Epithelial cell of proximal tubule (primary cell): ENCODE measurements at regions not wholly inside any gene's neighbourhood (a gene's known extent, or its start where the extent isn't known, plus 50 kb on each side); places are given as distances from the start of the nearest gene placed in this dataset.

Experiments used
- DNase-seq: peaks from one replicate; pipeline ENCODE4 v3.0.0-alpha.2; 2011; ENCODE audit warnings: low read depth
- H3K4me3 ChIP-seq: 2 replicates; pipeline ENCODE4 v1.5.1; 2011; ENCODE audit warnings: low read depth, mild to moderate bottlenecking, low read length
- TF ChIP-seq, protein P1 (sequence below): conservative IDR thresholded peaks from 2 replicates; pipeline ENCODE4 v1.5.1; 2012; ENCODE audit warnings: low read depth, mild to moderate bottlenecking, low read length

DNA sequence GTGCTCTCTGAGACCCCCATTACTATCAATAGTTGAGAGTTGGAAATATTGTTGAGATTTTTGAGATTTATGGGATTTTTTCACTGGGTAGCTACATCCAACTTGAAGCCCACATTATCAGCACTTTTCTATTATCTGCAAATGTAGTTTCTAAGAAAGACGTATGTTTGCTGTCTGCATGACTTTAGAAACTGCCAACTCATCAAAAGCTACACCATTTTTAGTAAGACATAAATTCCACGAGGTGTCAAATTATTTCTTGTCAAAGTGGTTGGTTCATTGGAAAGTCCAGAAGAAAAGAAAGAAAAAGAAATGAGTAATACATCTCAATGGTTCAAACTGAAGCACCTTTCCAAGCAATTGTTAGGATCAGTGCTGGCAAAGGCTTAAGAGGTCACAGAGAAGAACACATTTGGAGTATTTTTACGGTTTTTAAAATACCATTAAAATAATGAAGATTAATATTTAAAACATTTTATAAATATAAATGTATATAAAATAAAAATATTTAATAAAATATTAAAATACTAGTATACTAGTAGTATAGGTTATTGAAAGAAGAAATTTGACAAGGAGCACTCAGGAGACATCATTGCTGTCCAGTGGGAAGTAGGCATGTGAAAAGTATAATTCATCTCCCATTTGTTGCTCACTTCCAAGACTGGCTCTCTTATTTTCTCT is 463.5 kb downstream of the TAFA4 start:
- TF ChIP-seq, protein P1, sequence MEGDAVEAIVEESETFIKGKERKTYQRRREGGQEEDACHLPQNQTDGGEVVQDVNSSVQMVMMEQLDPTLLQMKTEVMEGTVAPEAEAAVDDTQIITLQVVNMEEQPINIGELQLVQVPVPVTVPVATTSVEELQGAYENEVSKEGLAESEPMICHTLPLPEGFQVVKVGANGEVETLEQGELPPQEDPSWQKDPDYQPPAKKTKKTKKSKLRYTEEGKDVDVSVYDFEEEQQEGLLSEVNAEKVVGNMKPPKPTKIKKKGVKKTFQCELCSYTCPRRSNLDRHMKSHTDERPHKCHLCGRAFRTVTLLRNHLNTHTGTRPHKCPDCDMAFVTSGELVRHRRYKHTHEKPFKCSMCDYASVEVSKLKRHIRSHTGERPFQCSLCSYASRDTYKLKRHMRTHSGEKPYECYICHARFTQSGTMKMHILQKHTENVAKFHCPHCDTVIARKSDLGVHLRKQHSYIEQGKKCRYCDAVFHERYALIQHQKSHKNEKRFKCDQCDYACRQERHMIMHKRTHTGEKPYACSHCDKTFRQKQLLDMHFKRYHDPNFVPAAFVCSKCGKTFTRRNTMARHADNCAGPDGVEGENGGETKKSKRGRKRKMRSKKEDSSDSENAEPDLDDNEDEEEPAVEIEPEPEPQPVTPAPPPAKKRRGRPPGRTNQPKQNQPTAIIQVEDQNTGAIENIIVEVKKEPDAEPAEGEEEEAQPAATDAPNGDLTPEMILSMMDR = no peak
- no peak for DNase-seq
- no peak overlapping the region for H3K4me3 ChIP-seq

- no peak overlapping the region for H3K4me3 ChIP-seq
- no peak for DNase-seq
- TF ChIP-seq, protein P1 = no peak
These were observed 464.9 kb downstream of the TAFA4 start for GRCh38 chr3:68467465-68467864.

DNA sequence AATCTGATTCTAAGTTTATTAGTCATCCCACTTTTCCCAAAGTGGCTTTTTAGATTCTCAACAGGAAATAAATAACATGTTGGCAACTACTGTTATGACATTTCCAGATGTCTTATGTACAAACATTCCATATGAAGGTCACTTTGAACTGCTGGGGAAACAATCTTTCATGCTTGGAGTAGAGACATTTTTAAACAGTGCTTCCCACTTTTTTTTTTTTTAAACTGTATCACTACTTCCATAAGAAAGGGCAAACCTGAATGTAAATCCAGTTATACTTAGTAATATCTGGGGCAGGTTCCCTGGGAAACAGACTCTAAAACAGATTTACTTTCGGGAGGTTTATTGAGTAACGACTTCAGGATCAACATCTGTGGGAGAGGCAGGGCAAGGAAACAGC is 473.8 kb downstream of the TAFA4 start:
- TF ChIP-seq, protein P1 = no peak
- DNase-seq = no peak
- no peak overlapping the region for H3K4me3 ChIP-seq

- H3K4me3 ChIP-seq = no peak overlapping the region
- no peak for DNase-seq
- TF ChIP-seq, protein P1 = no peak
These were observed 483.6 kb downstream of the TAFA4 start for GRCh38 chr3:68448510-68449383.

GRCh38 chr3:68447885-68448284 is 484.5 kb downstream of the TAFA4 start:
- no peak overlapping the region for H3K4me3 ChIP-seq
- DNase-seq = no peak
- TF ChIP-seq, protein P1 = no peak

GRCh38 chr3:68441054-68441453 is 491.3 kb downstream of the TAFA4 start:
- H3K4me3 ChIP-seq = no peak overlapping the region
- TF ChIP-seq, protein P1 = no peak
- no peak for DNase-seq
